NCI-H446 (cell line): ENCODE measurements at regions not wholly inside any gene's neighbourhood (a gene's known extent, or its start where the extent isn't known, plus 50 kb on each side); places are given as distances from the start of the nearest gene placed in this dataset.

Experiments used
- DNase-seq, 2 experiments: peaks; one replicate each; lab custom pipeline; 2025; lab: John Stamatoyannopoulos, UW

- no peak for DNase-seq
Observed at GRCh38 chr12:90129366-90130030, 420.9 kb upstream of the ATP2B1 start.

DNA sequence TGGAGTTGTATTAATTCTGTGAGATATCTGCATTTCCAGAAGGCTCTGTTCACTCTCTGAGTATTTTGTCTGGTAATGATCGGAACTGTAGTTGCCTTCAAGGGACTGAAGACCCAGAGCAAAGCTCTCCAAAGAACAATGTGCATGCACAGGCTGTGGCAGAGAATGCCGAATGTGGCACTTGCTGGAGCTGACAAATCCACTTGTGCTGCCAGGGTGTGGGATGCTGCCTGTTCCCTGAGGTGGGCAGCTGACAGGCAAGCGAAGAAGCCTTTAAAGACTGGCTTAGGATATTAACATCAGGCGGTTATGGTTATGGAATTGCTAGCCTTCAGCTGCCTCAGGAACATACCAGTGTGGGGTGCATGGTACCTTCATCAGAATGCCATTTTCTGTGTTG lies 419.9 kb upstream of the ATP2B1 start:
- no peak for DNase-seq

DNA sequence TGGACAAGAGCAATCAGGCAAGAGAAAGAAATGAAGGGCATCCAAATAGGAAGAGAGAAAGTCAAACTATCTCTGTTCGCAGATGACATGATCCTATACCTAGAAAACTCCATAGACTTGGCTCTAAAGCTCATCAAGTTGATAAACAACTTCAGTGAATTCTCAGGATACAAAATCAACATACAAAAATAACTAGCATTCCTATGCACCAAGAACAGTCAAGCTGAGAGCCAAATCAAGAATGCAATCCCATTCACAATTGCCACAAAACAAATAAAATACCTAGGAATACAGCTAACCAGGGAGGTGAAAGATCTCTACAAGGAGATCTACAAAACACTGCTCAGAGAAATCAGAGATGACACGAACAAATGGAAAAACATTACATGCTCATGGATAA lies 417.5 kb upstream of the ATP2B1 start:
- no peak for DNase-seq

GRCh38 chr12:90124914-90125313 lies 416.3 kb upstream of the ATP2B1 start:
- no peak for DNase-seq

- no peak for DNase-seq
Observed at GRCh38 chr12:90124289-90124688, 415.7 kb upstream of the ATP2B1 start.

GRCh38 chr12:90122681-90123080 lies 414.0 kb upstream of the ATP2B1 start:
- DNase-seq, result no peak

- DNase-seq, result no peak
Observed at GRCh38 chr12:90120627-90121026, 412.0 kb upstream of the ATP2B1 start.

- peak; percentile 49 to 69 for DNase-seq
Observed at GRCh38 chr12:90112666-90113065, 404.0 kb upstream of the ATP2B1 start.

DNA sequence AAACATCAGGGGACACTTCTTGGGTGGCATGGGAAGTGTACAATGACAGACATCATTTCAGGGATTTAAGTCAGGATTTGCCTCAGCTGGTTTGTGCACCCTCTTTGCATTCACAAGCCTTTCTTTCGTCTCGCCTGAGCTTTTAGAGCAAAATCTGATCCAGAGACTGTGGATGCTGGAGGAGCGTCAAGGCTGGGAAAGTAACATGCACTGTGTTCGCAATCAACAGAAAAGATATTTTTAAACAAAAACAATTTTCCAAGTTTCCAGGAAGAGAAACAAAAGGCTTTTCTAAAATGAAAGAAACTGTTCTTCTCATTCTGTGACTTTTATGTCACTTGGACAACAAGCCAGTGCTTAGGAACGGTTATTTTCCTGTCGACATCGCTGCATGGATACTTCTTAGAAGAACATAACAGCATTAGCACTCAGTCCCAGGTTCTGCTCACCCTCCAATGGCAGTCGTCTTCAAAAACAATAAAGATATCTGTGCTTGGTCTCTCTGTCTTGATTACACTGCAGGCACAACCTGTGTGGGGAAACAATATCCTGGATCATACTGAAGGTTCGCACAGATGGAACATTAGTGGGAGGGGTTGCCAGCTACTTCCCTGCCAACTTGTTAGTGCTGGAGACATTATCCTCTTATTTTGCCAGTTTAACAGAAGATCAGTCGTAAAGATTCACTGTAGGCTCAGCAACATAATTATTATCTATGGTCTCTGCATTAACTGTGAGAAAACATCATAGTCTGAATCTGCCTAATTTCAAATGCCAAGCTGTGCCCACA lies 403.3 kb upstream of the ATP2B1 start:
- peak; percentile 49 to 69 for DNase-seq

DNA sequence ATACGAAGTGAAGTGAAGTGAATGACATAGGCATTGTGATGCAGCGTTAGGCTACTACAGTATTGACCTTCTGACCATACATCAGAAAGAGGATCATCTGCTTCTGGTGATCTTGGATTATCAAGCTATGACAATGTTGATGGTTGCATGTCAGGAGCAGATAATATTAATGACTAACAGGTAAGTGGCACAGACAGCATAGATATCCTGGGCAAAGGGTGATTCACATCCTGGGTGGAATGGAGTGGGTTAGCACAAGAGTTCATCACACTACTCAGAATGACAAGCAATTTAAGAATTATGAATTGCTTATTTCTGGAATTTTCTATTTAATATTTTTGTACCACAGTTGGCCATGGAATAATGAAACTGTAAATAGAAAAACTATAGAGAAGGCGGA lies 397.9 kb upstream of the ATP2B1 start:
- no peak for DNase-seq

DNA sequence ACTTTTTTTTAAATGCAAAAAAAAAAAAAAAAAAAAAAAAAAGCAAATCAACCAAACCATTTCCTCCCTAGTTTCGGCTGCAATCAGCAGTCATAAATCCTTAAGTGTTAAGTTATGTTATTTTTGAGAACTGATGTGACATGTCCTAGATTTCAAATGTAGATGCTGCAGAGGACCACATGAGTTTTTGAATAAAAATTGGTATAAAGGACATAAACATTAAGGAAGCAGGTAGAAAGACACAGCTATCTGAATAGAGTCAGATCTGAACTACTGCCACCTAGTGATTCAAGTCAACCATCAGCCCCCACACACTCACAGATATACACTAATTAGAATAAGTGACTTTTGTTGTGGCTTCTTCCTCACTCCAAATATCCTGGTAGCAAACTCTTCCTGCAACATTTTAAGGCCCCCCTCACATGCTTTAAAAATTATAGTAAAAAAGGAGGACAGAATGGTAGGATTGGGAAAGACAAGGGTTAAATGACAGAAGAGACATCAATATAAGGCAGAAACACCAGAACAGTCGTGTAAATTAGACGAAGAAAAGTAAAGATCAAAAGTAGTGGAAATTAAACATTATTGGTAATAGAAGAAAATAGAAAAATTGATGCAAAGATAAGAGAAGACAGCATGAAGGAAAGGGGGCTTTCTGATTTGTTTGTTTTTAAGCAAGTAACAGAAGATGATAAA lies 394.5 kb upstream of the ATP2B1 start:
- peak in 1 of 2 experiments; percentile 34 for DNase-seq

DNA sequence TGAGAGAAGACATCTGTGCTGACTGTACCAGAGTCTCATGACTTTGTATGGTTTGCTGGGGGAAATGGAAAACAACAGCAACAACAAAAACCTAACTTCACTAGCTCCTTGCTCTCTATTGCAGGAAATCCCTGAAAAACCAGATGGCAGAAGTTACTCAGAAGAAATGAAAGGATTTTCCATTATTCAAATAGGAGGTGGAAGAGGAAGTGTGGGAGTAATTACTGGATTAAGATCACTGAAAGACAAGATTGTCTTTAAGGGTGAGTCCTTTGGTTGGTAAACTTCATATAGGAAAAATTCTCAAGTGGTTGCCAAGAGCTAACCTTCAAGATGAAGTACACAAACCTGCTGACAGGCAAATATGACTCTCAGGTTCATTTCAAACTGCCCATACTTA lies 391.9 kb upstream of the ATP2B1 start:
- DNase-seq, result no peak

- DNase-seq, result no peak
Observed at GRCh38 chr12:90099288-90099687, 390.6 kb upstream of the ATP2B1 start.

DNA sequence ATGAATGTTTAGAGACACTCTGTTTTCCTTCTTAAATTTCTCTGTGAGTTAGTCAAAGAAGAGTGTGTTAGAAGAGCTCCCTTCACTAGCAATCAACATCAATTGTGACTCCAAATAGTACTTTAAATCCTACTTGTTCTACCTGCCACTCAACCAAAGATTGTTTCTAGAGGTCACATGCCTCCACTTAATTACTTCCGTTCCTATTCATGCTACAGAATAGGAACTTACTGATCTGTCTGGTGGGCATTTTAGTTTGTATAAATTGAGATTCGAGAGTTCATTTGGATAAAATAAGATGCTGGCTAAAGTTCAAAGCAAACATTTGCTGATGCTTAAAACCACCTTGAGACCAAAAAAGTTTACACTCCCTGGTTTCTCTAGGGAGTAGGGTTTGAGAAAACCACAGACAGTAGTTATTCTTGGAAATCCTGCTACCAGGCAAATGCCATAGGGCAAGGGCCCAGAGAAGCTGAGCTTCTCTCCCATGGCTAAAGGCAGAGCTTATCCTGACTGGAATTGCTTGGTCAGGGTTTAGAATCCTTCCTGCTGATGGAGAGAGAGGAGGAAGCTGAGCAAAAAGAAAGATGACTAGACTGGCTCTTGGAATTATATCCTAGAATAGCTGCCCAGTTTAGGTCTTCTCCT lies 389.6 kb upstream of the ATP2B1 start:
- no peak for DNase-seq

- DNase-seq, result no peak
Observed at GRCh38 chr12:90091809-90092208, 383.2 kb upstream of the ATP2B1 start.

GRCh38 chr12:90090929-90091651 lies 382.5 kb upstream of the ATP2B1 start:
- DNase-seq, result no peak

GRCh38 chr12:90086281-90086680 lies 377.6 kb upstream of the ATP2B1 start:
- no peak for DNase-seq

DNA sequence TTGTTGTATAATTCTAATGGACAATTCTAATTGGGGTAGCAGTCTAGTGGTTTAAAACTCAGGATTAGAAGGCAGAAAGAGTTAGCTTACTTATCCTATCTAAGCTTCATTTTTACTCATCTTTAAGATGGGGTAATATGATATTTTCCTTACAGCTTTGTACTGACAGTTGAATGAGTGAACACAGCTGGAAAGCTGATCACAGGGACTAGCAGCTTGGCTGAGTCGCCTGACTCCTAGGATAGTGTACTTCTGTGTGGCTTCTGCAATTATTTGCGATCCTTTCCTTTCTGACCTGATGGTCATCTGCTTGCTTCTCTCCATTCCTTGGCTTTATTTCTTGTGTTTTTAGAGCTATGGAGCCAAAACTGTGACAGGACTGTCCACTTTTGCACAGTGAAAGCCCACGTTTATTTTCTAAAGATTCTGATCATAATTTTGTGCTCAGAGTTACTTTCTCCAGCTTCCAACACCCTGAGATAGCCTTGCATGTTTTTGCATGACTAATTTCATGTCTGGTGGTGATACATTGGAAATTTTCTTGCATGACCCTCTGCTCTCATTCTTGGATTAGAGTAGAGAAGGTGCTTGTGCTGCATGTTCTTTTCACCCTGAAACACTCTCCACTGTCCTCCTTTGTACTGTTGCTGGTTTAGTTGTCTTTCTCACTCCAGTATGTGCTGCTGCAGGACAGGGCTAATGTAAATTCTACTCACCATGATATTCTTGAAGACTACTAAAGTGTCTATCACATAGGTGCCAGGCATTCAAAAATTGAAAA lies 377.0 kb upstream of the ATP2B1 start:
- no peak for DNase-seq

GRCh38 chr12:90084018-90084417 lies 375.4 kb upstream of the ATP2B1 start:
- no peak for DNase-seq

GRCh38 chr12:90080616-90081015 lies 372.0 kb upstream of the ATP2B1 start:
- no peak for DNase-seq
